IMR-90 (cell line): ENCODE measurements at regions not wholly inside any gene's neighbourhood (a gene's known extent, or its start where the extent isn't known, plus 50 kb on each side); places are given as distances from the start of the nearest gene placed in this dataset.

Experiments
- ATAC-seq: fragments of 200-7000 bp; cut with Tn5 transposase; 2 replicates; pipeline ENCODE4 v1.9.1; 2020; ENCODE audit warnings: low read depth, mild to moderate bottlenecking, moderate library complexity
- BruUV-seq: library from RNA; stranded (reverse); fragments of 400-500 nt; replicated peaks from 2 replicates; lab custom pipeline; 2021; lab: Mats Ljungman, UMichigan
- CTCF ChIA-PET: fragments of 300-600 bp; formaldehyde crosslinking; extraction: SDS; loops from one replicate; lab custom pipeline; 2021; ENCODE audit warnings: antibody characterized with exemption; lab: Yijun Ruan, JAX
- POLR2A ChIA-PET: fragments of 300-600 bp; sonication (Branson Sonifier 250); formaldehyde crosslinking; loops from one replicate; lab custom pipeline; 2022; ENCODE audit warnings: antibody characterized with exemption; ENCODE audit not compliant: unreplicated experiment; lab: Charles Lee
- DNase-seq: peaks from one replicate; pipeline ENCODE4 v3.0.0; 2013
- H2AFZ ChIP-seq: replicated peaks from 2 replicates; pipeline ENCODE3; 2013; ENCODE audit warnings: low read length, mild to moderate bottlenecking; ENCODE audit not compliant: poor library complexity
- H2AK5ac ChIP-seq: 2 replicates; pipeline ENCODE4 v1.6.1; 2013; ENCODE audit warnings: low read depth, low read length, inconsistent platforms
- H2AK9ac ChIP-seq: replicated peaks from 2 replicates; pipeline ENCODE3; 2013; ENCODE audit warnings: mild to moderate bottlenecking, low read depth, low read length, moderate library complexity; ENCODE audit not compliant: poor library complexity
- H2BK120ac ChIP-seq: 2 replicates; pipeline ENCODE4 v1.6.1; 2013; ENCODE audit warnings: low read depth, low read length, inconsistent platforms
- H2BK15ac ChIP-seq: 3 replicates; pipeline ENCODE4 v1.6.1; 2013; ENCODE audit warnings: low read depth, low read length, inconsistent platforms
- H2BK20ac ChIP-seq: 2 replicates; pipeline ENCODE4 v1.6.1; 2013; ENCODE audit warnings: low read depth, mild to moderate bottlenecking, inconsistent platforms, low read length, moderate library complexity
- H2BK5ac ChIP-seq: 2 replicates; pipeline ENCODE4 v1.6.1; 2013; ENCODE audit warnings: mild to moderate bottlenecking, low read depth, low read length, inconsistent platforms; ENCODE audit not compliant: poor library complexity, severe bottlenecking
- H3K14ac ChIP-seq: replicated peaks from 2 replicates; pipeline ENCODE4 v1.6.1; 2013; ENCODE audit warnings: low read depth, low read length, inconsistent platforms
- H3K18ac ChIP-seq: 2 replicates; pipeline ENCODE4 v1.6.1; 2013; ENCODE audit warnings: low read depth, low read length, control low read depth
- H3K23ac ChIP-seq: 2 replicates; pipeline ENCODE4 v1.6.1; 2013; ENCODE audit warnings: low read depth, low read length, inconsistent platforms
- H3K27ac ChIP-seq: 2 replicates; pipeline ENCODE4 v1.5.1; 2013; ENCODE audit warnings: mild to moderate bottlenecking, control low read depth, low read length; ENCODE audit not compliant: insufficient read depth
- H3K27me3 ChIP-seq: 2 replicates; pipeline ENCODE4 v1.6.1; 2013; ENCODE audit warnings: low read length; ENCODE audit not compliant: control insufficient read depth, insufficient read depth
- H3K36me3 ChIP-seq: 2 replicates; pipeline ENCODE4 v1.6.1; 2013; ENCODE audit warnings: low read length, mixed read lengths; ENCODE audit not compliant: control insufficient read depth, insufficient read depth
- H3K4ac ChIP-seq: 2 replicates; pipeline ENCODE4 v1.6.1; 2013; ENCODE audit warnings: low read depth, low read length, inconsistent platforms
- H3K4me1 ChIP-seq: 2 replicates; pipeline ENCODE4 v1.6.1; 2013; ENCODE audit warnings: low read length, mixed read lengths; ENCODE audit not compliant: control insufficient read depth, insufficient read depth
- H3K4me2 ChIP-seq: 2 replicates; pipeline ENCODE4 v1.6.1; 2013; ENCODE audit warnings: low read depth, mild to moderate bottlenecking, control low read depth, low read length, moderate library complexity
- H3K4me3 ChIP-seq: 2 replicates; pipeline ENCODE4 v1.5.1; 2013; ENCODE audit warnings: low read depth, mild to moderate bottlenecking, control low read depth, low read length, moderate library complexity; ENCODE audit not compliant: insufficient read depth
- H3K56ac ChIP-seq: 2 replicates; pipeline ENCODE4 v1.6.1; 2013; ENCODE audit warnings: low read length, inconsistent platforms; ENCODE audit not compliant: insufficient read depth; ENCODE audit errors: extremely low read depth
- H3K79me1 ChIP-seq, 2 experiments: 2 replicates each; pipeline ENCODE4 v1.6.1; 2013; ENCODE audit warnings: low read length in 2 of 2, inconsistent platforms in 1 of 2, low read depth in 1 of 2
- H3K9ac ChIP-seq: 2 replicates; pipeline ENCODE4 v1.6.1; 2013; ENCODE audit warnings: low read depth, low read length, control low read depth
- H3K9me1 ChIP-seq: 2 replicates; pipeline ENCODE4 v1.6.1; 2013; ENCODE audit warnings: low read length, inconsistent platforms; ENCODE audit not compliant: insufficient read depth
- H3K9me3 ChIP-seq: 2 replicates; pipeline ENCODE4 v1.6.1; 2013; ENCODE audit warnings: low read length; ENCODE audit not compliant: control insufficient read depth, insufficient read depth
- H4K20me1 ChIP-seq: 2 replicates; pipeline ENCODE4 v1.6.1; 2013; ENCODE audit warnings: low read length, inconsistent platforms; ENCODE audit not compliant: insufficient read depth
- H4K5ac ChIP-seq: 2 replicates; pipeline ENCODE4 v1.6.1; 2013; ENCODE audit warnings: mild to moderate bottlenecking, low read depth, low read length, control low read depth
- H4K8ac ChIP-seq, 2 experiments: 2 replicates each; pipeline ENCODE4 v1.6.1; 2013; ENCODE audit warnings: low read depth in 2 of 2, low read length in 2 of 2, control low read depth in 1 of 2, inconsistent platforms in 1 of 2
- H4K91ac ChIP-seq: 2 replicates; pipeline ENCODE4 v1.6.1; 2013; ENCODE audit warnings: low read depth, low read length, inconsistent platforms; ENCODE audit not compliant: insufficient read depth
- BHLHE40 ChIP-seq: fragments of 150-350 bp; IDR thresholded peaks from 2 replicates; pipeline ENCODE4 v1.6.1; 2016; ENCODE audit warnings: mild to moderate bottlenecking, low read depth, low read length
- CEBPB ChIP-seq: IDR thresholded peaks from 2 replicates; pipeline ENCODE4 v1.6.1; 2012; ENCODE audit warnings: low read depth, low read length, improper control_type of control experiment
- CHD1 ChIP-seq: IDR thresholded peaks from 2 replicates; pipeline ENCODE4 v1.6.1; 2012; ENCODE audit warnings: low read depth, low read length, improper control_type of control experiment
- CTCF ChIP-seq: conservative IDR thresholded peaks from 2 replicates; pipeline ENCODE4 v1.5.1; 2012; ENCODE audit warnings: mild to moderate bottlenecking, low read depth, low read length, improper control_type of control experiment
- ELK1 ChIP-seq: fragments of 150-350 bp; IDR thresholded peaks from 2 replicates; pipeline ENCODE4 v1.6.1; 2016; ENCODE audit warnings: low read depth, mild to moderate bottlenecking, low read length, moderate library complexity, borderline replicate concordance
- FOS ChIP-seq: fragments of 150-350 bp; IDR thresholded peaks from 2 replicates; pipeline ENCODE4 v1.6.1; 2016; ENCODE audit warnings: low read depth, low read length
- MAFK ChIP-seq: IDR thresholded peaks from 2 replicates; pipeline ENCODE4 v1.6.1; 2012; ENCODE audit warnings: low read depth, low read length, improper control_type of control experiment
- MAZ ChIP-seq: IDR thresholded peaks from 2 replicates; pipeline ENCODE4 v1.6.1; 2012; ENCODE audit warnings: low read depth, mild to moderate bottlenecking, low read length, improper control_type of control experiment, moderate library complexity, borderline replicate concordance
- MXI1 ChIP-seq: IDR thresholded peaks from 2 replicates; pipeline ENCODE4 v1.6.1; 2012; ENCODE audit warnings: low read depth, mild to moderate bottlenecking, low read length, moderate library complexity, borderline replicate concordance
- NFE2L2 ChIP-seq: fragments of 150-350 bp; IDR thresholded peaks from 2 replicates; pipeline ENCODE4 v1.6.1; 2016; ENCODE audit warnings: low read depth, mild to moderate bottlenecking, low read length
- POLR2A ChIP-seq: IDR thresholded peaks from 2 replicates; pipeline ENCODE4 v1.6.1; 2012; ENCODE audit warnings: mild to moderate bottlenecking, low read depth, low read length
- RAD21 ChIP-seq: IDR thresholded peaks from 2 replicates; pipeline ENCODE4 v1.6.1; 2012; ENCODE audit warnings: low read length, improper control_type of control experiment
- RCOR1 ChIP-seq: IDR thresholded peaks from 2 replicates; pipeline ENCODE4 v1.6.1; 2012; ENCODE audit warnings: mild to moderate bottlenecking, low read length, improper control_type of control experiment; ENCODE audit not compliant: insufficient replicate concordance
- RFX5 ChIP-seq: IDR thresholded peaks from 2 replicates; pipeline ENCODE4 v1.8.0; 2012; ENCODE audit warnings: low read depth, mild to moderate bottlenecking, low read length, moderate library complexity
- SMC3 ChIP-seq: fragments of 150-350 bp; IDR thresholded peaks from 2 replicates; pipeline ENCODE4 v1.6.1; 2016; ENCODE audit warnings: low read depth, mild to moderate bottlenecking, antibody characterized with exemption, low read length, moderate library complexity
- USF2 ChIP-seq: fragments of 150-350 bp; IDR thresholded peaks from 2 replicates; pipeline ENCODE4 v1.6.1; 2017; ENCODE audit warnings: mild to moderate bottlenecking, antibody characterized with exemption, low read length, low read depth
- dilution Hi-C: fragments of 300-500 bp; cut with HindIII; formaldehyde crosslinking; loops from one replicate; pipeline ENCODE4 v1.14.3; 2018; ENCODE audit warnings: low sequenced_read_pairs; ENCODE audit not compliant: unreplicated experiment
- in situ Hi-C: fragments of 300-500 bp; cut with MboI; formaldehyde crosslinking; loops from 3 replicates; pipeline ENCODE4 v1.14.3; 2019; ENCODE audit warnings: low sequenced_read_pairs, inconsistent platforms, mixed read lengths
- intact Hi-C: fragments of 100-400 bp; cut with micrococcal nuclease; formaldehyde crosslinking; loops from 2 replicates; pipeline ENCODE4 v1.10.0; 2022

GRCh38 chr15:95180530-95180929 is 949.2 kb downstream of the MCTP2 start:
- Histone ChIP-seq H3K9ac (no peak overlapping the region), H2AK5ac (no peak overlapping the region), H3K4me3 (no peak overlapping the region), H3K9me1 (no peaks in the 10 kb centered on the region), H4K8ac (no peak overlapping the region), H4K5ac (no peak overlapping the region), H2BK120ac (no peak overlapping the region), H3K56ac (no peak overlapping the region), H3K36me3 (no peaks in the 10 kb centered on the region), H2BK20ac (no peak overlapping the region), H4K91ac (no peak overlapping the region), H3K79me1 (no peaks in the 10 kb centered on the region), H3K18ac (no peak overlapping the region), H2BK5ac (no peak overlapping the region), H3K27ac (no peak overlapping the region), H3K4ac (no peak overlapping the region), H4K20me1 (no peaks in the 10 kb centered on the region), H3K27me3 (no peaks in the 10 kb centered on the region), H3K14ac (no peak overlapping the region), H2AK9ac (no peak overlapping the region), H3K9me3 (peaks cover 5% of the 10 kb centered on the region; the same call in 1 of the 2 replicates), H2BK15ac (no peak overlapping the region), H2AFZ (no peak overlapping the region), H3K4me1 (no peaks in the 10 kb centered on the region), H3K4me2 (no peak overlapping the region), H3K23ac (no peak overlapping the region)
- intact Hi-C loops: no loop called here
- dilution Hi-C loops: no loop called here
- in situ Hi-C loops: no loop called here
- ATAC-seq (no peak), DNase-seq (no peak)
- ChIA-PET CTCF (interaction anchor here (0.6 to 1.7 kb wide), 2 partner anchors 12 to 61 kb away, joined by 3 to 6 read pairs; no protein-coding TSS in a partner anchor), POLR2A (no interaction called here)
- TF ChIP-seq CHD1 (no peak), FOS (no peak), SMC3 (no peak), BHLHE40 (no peak), USF2 (no peak), RFX5 (no peak), MXI1 (no peak), NFE2L2 (no peak), POLR2A (no peak), CEBPB (no peak), CTCF (no peak), MAZ (no peak), RAD21 (no peak), ELK1 (no peak), MAFK (no peak), RCOR1 (no peak)
- BruUV-seq: no TSS peak
